ENCODE measurements at regions not wholly inside any gene's neighbourhood (a gene's known extent, or its start where the extent isn't known, plus 50 kb on each side); places are given as distances from the start of the nearest gene placed in this dataset.

DNA sequence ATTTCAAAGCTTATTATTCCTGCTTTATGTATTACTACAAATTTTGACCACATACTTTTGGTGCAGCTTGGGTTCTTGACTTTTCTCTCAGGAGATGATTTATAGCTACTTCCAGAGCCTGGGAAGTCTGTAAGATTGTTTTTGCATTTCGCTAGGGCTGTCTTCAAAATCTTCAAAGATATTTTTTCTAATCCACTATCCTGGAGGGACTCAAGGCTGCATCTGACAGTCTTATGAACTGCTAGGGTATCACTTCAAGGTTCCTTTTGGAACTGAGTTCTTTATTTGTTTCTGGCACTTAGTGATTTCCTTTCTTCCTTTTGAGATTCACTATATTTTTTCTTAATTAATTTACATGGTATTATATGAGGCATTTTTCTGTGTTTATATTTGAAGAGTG is 90.0 kb upstream of the LYPLAL1 start:
- H3K79me2 ChIP-seq (ENCODE audit: insufficient read depth, low read depth): no peaks in the 10 kb centered on the region

DNA sequence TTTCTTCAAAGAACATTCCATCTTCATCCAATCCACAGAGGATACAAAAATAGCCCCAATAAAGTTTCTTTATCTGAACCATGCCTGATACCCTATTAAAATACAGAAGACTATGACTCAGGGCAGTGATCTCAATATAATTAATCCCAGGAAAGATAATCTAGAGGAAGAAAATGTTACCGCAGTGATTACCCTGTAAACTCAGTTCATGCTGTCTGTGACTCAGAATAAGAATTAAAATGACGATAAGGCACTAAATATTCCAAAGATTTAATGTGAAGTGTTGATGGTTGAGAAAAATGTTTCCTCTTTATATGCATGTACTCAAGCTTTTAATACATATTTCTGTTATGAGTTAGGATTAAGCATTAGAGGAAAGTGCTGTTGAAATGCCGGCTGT is 88.6 kb upstream of the LYPLAL1 start:
- Histone ChIP-seq H3K4me2 (no peak overlapping the region), H3K9ac (no peak overlapping the region), H3K36me3 (ENCODE audit: insufficient read depth) (no peaks in the 10 kb centered on the region), H3K4me3 (IDR thresholded peaks at IDR 0.05; ENCODE audit: insufficient read depth, low read depth, low read length) (no peak overlapping the region), H3K79me2 (ENCODE audit: insufficient read depth, low read depth) (no peaks in the 10 kb centered on the region), H4K20me1 (ENCODE audit: insufficient read depth) (no peaks in the 10 kb centered on the region), H3K27me3 (ENCODE audit: insufficient read depth, low read depth) (no peaks in the 10 kb centered on the region), H3K27ac (no peak overlapping the region), H2AFZ (ENCODE audit: low read depth) (no peak overlapping the region), H3K4me1 (ENCODE audit: low read depth, poor library complexity, severe bottlenecking) (peaks cover 7% of the 10 kb centered on the region)
- TF ChIP-seq, protein P1, sequence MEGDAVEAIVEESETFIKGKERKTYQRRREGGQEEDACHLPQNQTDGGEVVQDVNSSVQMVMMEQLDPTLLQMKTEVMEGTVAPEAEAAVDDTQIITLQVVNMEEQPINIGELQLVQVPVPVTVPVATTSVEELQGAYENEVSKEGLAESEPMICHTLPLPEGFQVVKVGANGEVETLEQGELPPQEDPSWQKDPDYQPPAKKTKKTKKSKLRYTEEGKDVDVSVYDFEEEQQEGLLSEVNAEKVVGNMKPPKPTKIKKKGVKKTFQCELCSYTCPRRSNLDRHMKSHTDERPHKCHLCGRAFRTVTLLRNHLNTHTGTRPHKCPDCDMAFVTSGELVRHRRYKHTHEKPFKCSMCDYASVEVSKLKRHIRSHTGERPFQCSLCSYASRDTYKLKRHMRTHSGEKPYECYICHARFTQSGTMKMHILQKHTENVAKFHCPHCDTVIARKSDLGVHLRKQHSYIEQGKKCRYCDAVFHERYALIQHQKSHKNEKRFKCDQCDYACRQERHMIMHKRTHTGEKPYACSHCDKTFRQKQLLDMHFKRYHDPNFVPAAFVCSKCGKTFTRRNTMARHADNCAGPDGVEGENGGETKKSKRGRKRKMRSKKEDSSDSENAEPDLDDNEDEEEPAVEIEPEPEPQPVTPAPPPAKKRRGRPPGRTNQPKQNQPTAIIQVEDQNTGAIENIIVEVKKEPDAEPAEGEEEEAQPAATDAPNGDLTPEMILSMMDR (conservative IDR thresholded peaks at IDR 0.05; ENCODE audit: low read depth, low read length): no peak

More for the DNA sequence above, 90.0 kb upstream of the LYPLAL1 start:
- Histone ChIP-seq H3K4me2 (no peak overlapping the region), H3K9ac (no peak overlapping the region), H4K20me1 (ENCODE audit: insufficient read depth) (no peaks in the 10 kb centered on the region), H3K36me3 (ENCODE audit: insufficient read depth) (no peaks in the 10 kb centered on the region), H3K4me1 (ENCODE audit: low read depth, poor library complexity, severe bottlenecking) (peaks cover 7% of the 10 kb centered on the region), H3K27ac (no peak overlapping the region), H3K4me3 (IDR thresholded peaks at IDR 0.05; ENCODE audit: insufficient read depth, low read depth, low read length) (no peak overlapping the region), H3K27me3 (ENCODE audit: insufficient read depth, low read depth) (no peaks in the 10 kb centered on the region), H2AFZ (ENCODE audit: low read depth) (no peak overlapping the region)
- TF ChIP-seq, protein P1 (conservative IDR thresholded peaks at IDR 0.05; ENCODE audit: low read depth, low read length): no peak

DNA sequence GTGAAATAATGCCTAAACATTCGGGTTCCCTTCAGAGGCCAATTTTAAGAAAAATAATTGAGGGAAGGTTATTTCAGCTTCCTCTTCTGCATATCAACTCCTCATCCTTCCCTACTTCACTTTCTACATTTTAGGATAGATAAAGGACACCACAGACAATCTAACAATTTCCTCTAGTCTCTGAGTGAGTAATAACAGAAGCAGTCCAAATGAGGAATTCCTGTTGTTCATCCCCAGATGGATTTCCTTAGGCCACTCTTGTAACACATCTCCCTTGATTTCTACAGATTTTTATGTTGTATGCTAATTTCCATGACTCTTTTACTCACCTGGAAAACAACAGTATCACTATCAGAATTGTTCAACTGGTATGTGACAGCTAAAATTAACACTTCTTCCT is 87.7 kb upstream of the LYPLAL1 start:
- H3K79me2 ChIP-seq (ENCODE audit: insufficient read depth, low read depth): no peaks in the 10 kb centered on the region
- H3K36me3 ChIP-seq (ENCODE audit: insufficient read depth): no peaks in the 10 kb centered on the region
- H3K27me3 ChIP-seq (ENCODE audit: insufficient read depth, low read depth): no peaks in the 10 kb centered on the region
- no peak overlapping the region for H3K4me3 ChIP-seq (IDR thresholded peaks at IDR 0.05; ENCODE audit: insufficient read depth, low read depth, low read length)
- H3K4me2 ChIP-seq: no peak overlapping the region
- TF ChIP-seq, protein P1 (conservative IDR thresholded peaks at IDR 0.05; ENCODE audit: low read depth, low read length): no peak
- peaks cover 7% of the 10 kb centered on the region for H3K4me1 ChIP-seq (ENCODE audit: low read depth, poor library complexity, severe bottlenecking)
- no peak overlapping the region for H3K27ac ChIP-seq
- no peak overlapping the region for H3K9ac ChIP-seq
- H4K20me1 ChIP-seq (ENCODE audit: insufficient read depth): no peaks in the 10 kb centered on the region
- no peak overlapping the region for H2AFZ ChIP-seq (ENCODE audit: low read depth)

DNA sequence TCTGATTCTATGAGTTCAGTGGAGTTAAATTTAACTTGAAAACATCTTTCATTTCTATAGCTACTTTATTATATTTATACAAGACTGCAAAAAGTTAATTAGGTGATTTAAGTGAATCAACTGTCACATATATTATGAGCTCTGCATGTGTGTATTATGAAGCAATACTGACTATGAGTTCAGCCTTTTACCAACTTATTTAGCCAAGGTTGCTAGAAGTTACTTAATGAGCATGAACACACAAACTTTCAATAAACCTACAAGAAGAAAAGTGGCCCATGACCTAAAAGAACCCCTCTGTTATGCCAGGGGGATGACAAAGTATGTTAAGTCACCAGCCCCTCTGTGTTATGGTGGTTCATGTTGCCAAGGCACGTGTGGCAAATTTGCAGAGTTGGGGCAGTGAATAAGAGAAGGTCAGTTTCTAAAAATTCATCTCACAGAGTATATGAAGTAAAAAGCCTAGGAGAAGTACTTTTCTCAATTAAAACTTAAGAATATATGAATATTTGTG is 86.7 kb upstream of the LYPLAL1 start:
- no peak overlapping the region for H3K4me3 ChIP-seq (IDR thresholded peaks at IDR 0.05; ENCODE audit: insufficient read depth, low read depth, low read length)
- TF ChIP-seq, protein P1 (conservative IDR thresholded peaks at IDR 0.05; ENCODE audit: low read depth, low read length): no peak
- no peak overlapping the region for H3K4me2 ChIP-seq
- no peaks in the 10 kb centered on the region for H4K20me1 ChIP-seq (ENCODE audit: insufficient read depth)
- H3K27ac ChIP-seq: no peak overlapping the region
- peaks cover 4% of the 10 kb centered on the region for H3K4me1 ChIP-seq (ENCODE audit: low read depth, poor library complexity, severe bottlenecking)
- no peaks in the 10 kb centered on the region for H3K27me3 ChIP-seq (ENCODE audit: insufficient read depth, low read depth)
- H2AFZ ChIP-seq (ENCODE audit: low read depth): no peak overlapping the region
- H3K79me2 ChIP-seq (ENCODE audit: insufficient read depth, low read depth): no peaks in the 10 kb centered on the region
- H3K36me3 ChIP-seq (ENCODE audit: insufficient read depth): no peaks in the 10 kb centered on the region
- no peak overlapping the region for H3K9ac ChIP-seq

Measured in KMS-11 (cell line).